Glutamatergic neuron (in vitro differentiated cells): ENCODE measurements at regions not wholly inside any gene's neighbourhood (a gene's known extent, or its start where the extent isn't known, plus 50 kb on each side); places are given as distances from the start of the nearest gene placed in this dataset.
"Not testable (repeated sequence)": the region's sequence is repeated elsewhere in the genome, so short reads cannot be mapped to it uniquely, and the experiment has no call there.

Experiments used
- DNase-seq: peaks from one replicate; pipeline ENCODE4 v3.0.0; 2022
- H3K27ac Mint-ChIP-seq: one replicate; pipeline ENCODE4 v1.8.0; 2020; ENCODE audit warnings: mild to moderate bottlenecking, mixed read lengths, inconsistent platforms; ENCODE audit not compliant: unreplicated experiment
- H3K27me3 Mint-ChIP-seq: one replicate; pipeline ENCODE4 v1.8.0; 2020; ENCODE audit warnings: mild to moderate bottlenecking, moderate library complexity, mixed read lengths, inconsistent platforms; ENCODE audit not compliant: unreplicated experiment
- H3K36me3 Mint-ChIP-seq: one replicate; pipeline ENCODE4 v1.8.0; 2020; ENCODE audit warnings: mild to moderate bottlenecking, mixed read lengths, inconsistent platforms; ENCODE audit not compliant: unreplicated experiment
- H3K4me1 Mint-ChIP-seq: one replicate; pipeline ENCODE4 v1.8.0; 2020; ENCODE audit warnings: mild to moderate bottlenecking, low read depth, mixed read lengths, inconsistent platforms; ENCODE audit not compliant: unreplicated experiment
- H3K4me3 Mint-ChIP-seq: one replicate; pipeline ENCODE4 v1.8.0; 2020; ENCODE audit warnings: mild to moderate bottlenecking, mixed read lengths, inconsistent platforms; ENCODE audit not compliant: unreplicated experiment
- H3K9me3 Mint-ChIP-seq: one replicate; pipeline ENCODE4 v1.8.0; 2020; ENCODE audit warnings: mild to moderate bottlenecking, moderate library complexity, mixed read lengths, inconsistent platforms; ENCODE audit not compliant: unreplicated experiment
- CTCF ChIP-seq: fragments of 200-600 bp; sonication (generic); IDR thresholded peaks from one replicate; pipeline ENCODE4 v1.5.0; 2021; ENCODE audit not compliant: partially characterized antibody, unreplicated experiment

GRCh38 chr2:194539425-194539824 is 1117.6 kb upstream of the SLC39A10 start:
- H3K27ac Mint-ChIP-seq: no peak overlapping the region
- no peak for DNase-seq

GRCh38 chr2:194526121-194526520 is 1130.9 kb upstream of the SLC39A10 start:
- TF ChIP-seq CTCF: no peak
- Mint-ChIP-seq H3K9me3 (peaks cover 2% of the 10 kb centered on the region), H3K4me3 (no peak overlapping the region), H3K36me3 (no peaks in the 10 kb centered on the region), H3K27ac (no peak overlapping the region), H3K27me3 (no peaks in the 10 kb centered on the region), H3K4me1 (no peaks in the 10 kb centered on the region)
- no peak for DNase-seq

More at GRCh38 chr2:194539425-194539824, 1117.6 kb upstream of the SLC39A10 start:
- Mint-ChIP-seq H3K4me3 (no peak overlapping the region), H3K27me3 (no peaks in the 10 kb centered on the region), H3K36me3 (peaks cover 9% of the 10 kb centered on the region), H3K9me3 (no peaks in the 10 kb centered on the region), H3K4me1 (peaks cover 2% of the 10 kb centered on the region)
- no peak for TF ChIP-seq CTCF

- no peaks in the 10 kb centered on the region for H3K27me3 Mint-ChIP-seq
- no peak overlapping the region for H3K27ac Mint-ChIP-seq
- no peak overlapping the region for H3K4me3 Mint-ChIP-seq
- no peaks in the 10 kb centered on the region for H3K4me1 Mint-ChIP-seq
- H3K36me3 Mint-ChIP-seq: no peaks in the 10 kb centered on the region
- no peak for DNase-seq
- no peak for TF ChIP-seq CTCF
- H3K9me3 Mint-ChIP-seq: no peaks in the 10 kb centered on the region
Observed at GRCh38 chr2:194514281-194514680, 1142.7 kb upstream of the SLC39A10 start.

- H3K4me1 Mint-ChIP-seq: not testable (repeated sequence)
Observed at GRCh38 chr2:194511070-194511469, 1146.0 kb upstream of the SLC39A10 start.

GRCh38 chr2:194504876-194505275 is 1152.2 kb upstream of the SLC39A10 start:
- H3K4me3 Mint-ChIP-seq, DNase-seq, H3K36me3 Mint-ChIP-seq, H3K27ac Mint-ChIP-seq, H3K4me1 Mint-ChIP-seq, H3K9me3 Mint-ChIP-seq, H3K27me3 Mint-ChIP-seq: not testable (repeated sequence)

More at GRCh38 chr2:194511070-194511469, 1146.0 kb upstream of the SLC39A10 start:
- H3K27me3 Mint-ChIP-seq, H3K9me3 Mint-ChIP-seq, H3K36me3 Mint-ChIP-seq, H3K4me3 Mint-ChIP-seq, H3K27ac Mint-ChIP-seq, DNase-seq: not testable (repeated sequence)

GRCh38 chr2:194495046-194495445 is 1162.0 kb upstream of the SLC39A10 start:
- H3K4me3 Mint-ChIP-seq: no peak overlapping the region
- no peak for DNase-seq
- peaks cover 1% of the 10 kb centered on the region for H3K4me1 Mint-ChIP-seq
- no peak for TF ChIP-seq CTCF
- H3K27me3 Mint-ChIP-seq: no peaks in the 10 kb centered on the region
- no peak overlapping the region for H3K27ac Mint-ChIP-seq
- no peaks in the 10 kb centered on the region for H3K36me3 Mint-ChIP-seq
- no peaks in the 10 kb centered on the region for H3K9me3 Mint-ChIP-seq
